SH-SY5Y (cell line): ENCODE measurements at regions not wholly inside any gene's neighbourhood (a gene's known extent, or its start where the extent isn't known, plus 50 kb on each side); places are given as distances from the start of the nearest gene placed in this dataset.

Experiments used
- GATA2 ChIP-seq: IDR thresholded peaks from 2 replicates; pipeline ENCODE4 v1.6.1; 2011; ENCODE audit warnings: mild to moderate bottlenecking, low read depth, low read length
- GATA3 ChIP-seq: IDR thresholded peaks from 2 replicates; pipeline ENCODE4 v1.6.1; 2011; ENCODE audit warnings: low read depth, mild to moderate bottlenecking, low read length, moderate library complexity

DNA sequence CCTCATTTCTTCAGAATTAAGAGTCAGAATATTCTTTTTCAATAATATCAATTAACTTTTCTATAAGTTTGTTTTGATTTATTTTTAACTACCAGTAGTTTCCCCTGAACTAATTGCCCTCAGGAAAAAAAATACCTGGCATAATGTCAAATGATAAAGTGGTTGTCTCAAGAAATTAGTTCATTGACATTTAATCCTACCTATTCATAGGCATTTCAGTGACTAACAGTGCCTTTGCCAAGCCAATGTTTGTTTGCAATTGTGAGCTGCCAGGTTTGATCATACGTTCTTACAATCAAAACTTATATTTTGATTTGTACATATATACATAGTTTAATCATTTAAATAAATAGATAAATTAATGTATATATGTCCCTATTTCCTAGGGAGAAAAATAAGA lies 267.3 kb upstream of the MC4R start:
- TF ChIP-seq GATA2 = no peak
- TF ChIP-seq GATA3 = no peak
